ENCODE measurements at regions not wholly inside any gene's neighbourhood (a gene's known extent, or its start where the extent isn't known, plus 50 kb on each side); places are given as distances from the start of the nearest gene placed in this dataset.
"Not testable (repeated sequence)": the region's sequence is repeated elsewhere in the genome, so short reads cannot be mapped to it uniquely, and the experiment has no call there.

DNA sequence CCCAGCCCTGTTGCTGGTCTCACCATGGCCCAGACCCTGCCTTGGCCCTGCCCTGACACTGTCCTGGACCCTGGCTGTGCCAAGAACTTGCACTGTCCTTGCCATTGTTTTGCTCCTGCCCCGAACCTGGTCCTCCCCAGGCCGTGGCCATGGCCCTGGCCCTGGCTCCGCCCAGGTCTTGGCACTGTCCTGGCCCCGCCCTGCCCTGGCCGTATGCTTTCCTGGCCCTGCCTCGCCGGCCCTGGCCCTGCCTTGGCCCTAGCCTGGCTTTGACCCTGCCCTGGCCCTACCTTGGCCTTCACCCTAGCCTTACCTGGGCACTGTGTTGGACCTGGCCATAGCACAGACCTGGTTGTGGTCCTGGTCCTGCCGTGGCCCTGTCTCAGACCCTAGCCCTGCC, 1558.9 kb downstream of the RPIA start:
- TF ChIP-seq POLR2A (IDR thresholded peaks at IDR 0.05; ENCODE audit: low read length); GATA1 (IDR thresholded peaks at IDR 0.05; ENCODE audit: low read depth, low read length): not testable (repeated sequence)
